ENCODE measurements at regions not wholly inside any gene's neighbourhood (a gene's known extent, or its start where the extent isn't known, plus 50 kb on each side); places are given as distances from the start of the nearest gene placed in this dataset.
A peak's percentile ranks its signal among the peaks of the same experiment; 100 is the strongest.
"Not testable (repeated sequence)": the region's sequence is repeated elsewhere in the genome, so short reads cannot be mapped to it uniquely, and the experiment has no call there.

DNA sequence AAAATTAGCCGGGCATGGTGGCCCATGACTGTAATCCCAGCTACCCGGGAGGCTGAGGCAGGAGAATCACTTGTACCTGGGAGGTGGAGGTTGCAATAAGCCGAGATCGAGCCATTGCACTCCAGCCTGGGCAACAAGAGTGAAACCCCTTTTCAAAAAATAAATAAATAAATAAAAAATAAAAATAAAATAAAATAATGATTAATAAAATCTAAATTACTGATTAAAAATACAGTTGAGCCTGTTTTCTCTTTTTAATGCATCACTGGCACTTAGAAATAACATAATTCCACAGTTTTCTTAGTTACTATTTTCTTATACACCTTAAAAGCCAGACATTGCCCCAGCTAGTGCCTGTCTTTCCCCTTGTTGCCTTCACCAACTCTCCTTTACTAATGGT, 922.8 kb upstream of the GJE1 start:
- no peak for DNase-seq

DNA sequence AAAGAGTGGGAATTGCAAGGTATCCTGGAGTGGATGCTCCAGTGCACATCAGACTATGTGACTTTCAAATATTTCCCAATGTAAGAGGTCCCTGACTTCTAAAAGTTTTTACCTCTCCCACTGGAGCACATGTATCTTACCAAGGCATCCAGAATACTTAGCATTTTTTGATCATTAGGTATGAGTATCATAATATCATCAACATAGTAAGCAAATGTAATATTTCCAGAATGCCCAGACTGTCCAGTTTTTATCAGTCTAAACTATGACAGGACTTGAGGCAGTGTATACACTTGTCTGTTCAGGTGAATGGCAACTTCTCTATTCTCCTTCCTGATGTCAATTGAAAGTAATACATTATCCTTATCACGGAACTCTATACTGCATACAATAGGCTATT, 924.6 kb upstream of the GJE1 start:
- DNase-seq = no peak

DNA sequence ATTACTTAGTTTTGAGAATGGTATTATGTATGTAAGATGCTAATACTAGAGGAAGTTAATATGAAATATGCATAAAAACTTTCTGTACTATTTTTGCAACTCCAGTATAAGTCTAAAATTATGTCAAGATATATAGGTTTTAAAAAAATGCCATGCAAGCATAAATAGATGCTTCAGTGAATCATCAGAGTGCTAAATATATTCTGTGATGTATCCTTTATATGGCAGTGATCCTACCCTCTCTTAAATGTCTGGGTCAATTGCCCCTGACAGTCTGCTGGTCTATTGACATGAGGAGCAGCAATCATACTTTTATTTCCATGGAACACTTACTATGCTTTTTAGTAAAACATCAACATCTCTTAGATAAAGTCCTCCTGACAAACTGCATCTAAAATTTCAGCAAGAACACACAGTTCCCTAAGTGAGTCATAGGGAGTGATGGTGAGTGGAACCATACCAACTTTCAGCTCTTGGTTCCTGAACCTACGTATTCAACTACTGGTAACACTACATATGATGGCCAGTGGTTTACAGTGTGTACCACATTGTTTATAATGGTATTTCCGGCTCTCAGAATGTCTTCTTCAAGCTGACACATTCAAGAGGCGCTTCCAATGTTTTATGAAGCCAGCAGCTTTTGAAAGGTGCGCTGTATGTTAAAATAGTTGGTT, 928.7 kb upstream of the GJE1 start:
- no peak for DNase-seq

DNA sequence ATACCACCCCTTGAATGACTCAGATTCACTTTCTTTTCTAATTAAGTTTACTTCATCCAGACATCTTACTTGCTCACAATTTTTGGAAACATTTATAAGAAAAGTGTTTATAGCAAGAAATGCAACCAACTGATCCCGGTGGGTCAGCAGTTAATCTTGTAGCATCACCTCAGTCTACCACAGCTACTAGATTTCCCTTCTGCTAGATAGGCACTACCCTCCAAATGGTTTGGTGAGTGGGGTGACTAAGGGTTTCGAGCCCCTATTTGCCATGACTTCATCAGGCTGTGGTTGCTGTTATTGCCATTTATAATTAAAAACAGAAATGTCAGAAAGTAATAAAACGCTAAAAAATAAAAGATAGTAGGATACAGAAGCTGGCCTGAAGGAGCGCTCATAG, 930.1 kb upstream of the GJE1 start:
- DNase-seq = no peak

DNA sequence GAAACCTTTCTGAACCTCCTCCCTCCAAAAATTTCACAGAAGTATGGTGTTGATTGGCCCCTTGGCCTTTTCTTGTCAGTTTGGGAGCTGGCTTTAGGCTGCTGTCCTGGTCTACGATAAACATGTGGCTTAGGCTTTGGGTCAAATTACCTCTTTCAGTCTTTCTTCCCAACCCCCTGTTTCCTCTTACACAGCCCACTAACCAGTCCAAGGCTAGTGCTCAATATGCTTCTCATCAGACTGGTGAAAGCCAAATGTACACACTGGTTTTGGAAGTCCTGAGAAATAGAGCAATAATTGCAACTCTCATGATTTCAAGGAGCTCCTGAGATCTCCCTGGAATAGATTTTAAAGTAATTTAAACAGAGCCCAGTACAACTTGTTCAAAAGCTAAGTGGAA, 933.7 kb upstream of the GJE1 start:
- no peak for DNase-seq

DNA sequence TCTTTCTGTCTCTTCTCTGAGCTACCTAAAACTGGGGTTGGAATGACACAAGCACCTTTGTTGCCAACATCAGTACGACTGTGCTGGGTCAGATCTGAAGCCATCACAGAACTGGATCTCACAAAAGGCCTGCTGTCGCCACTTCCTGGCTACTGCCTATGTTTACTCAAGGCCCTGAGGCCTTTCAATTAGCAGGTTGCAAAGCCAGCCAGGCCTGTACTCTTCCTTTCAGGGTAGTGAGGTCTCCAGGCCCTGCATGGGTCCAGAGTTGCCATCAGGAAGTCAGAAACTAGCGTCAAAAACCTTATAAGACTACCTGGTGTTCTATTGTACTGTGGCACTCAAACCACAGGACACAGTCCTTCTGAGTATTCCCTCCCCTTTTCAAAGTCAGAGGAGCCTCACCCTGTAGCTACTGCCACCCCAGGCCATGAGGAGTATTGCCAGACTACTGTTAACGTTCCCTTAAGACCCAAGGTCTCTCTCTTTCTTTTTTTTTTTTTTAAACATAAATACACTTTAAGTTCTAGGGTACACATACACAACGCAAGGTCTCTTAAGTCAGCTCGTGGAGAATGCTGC, 937.4 kb upstream of the GJE1 start:
- no peak for DNase-seq

DNA sequence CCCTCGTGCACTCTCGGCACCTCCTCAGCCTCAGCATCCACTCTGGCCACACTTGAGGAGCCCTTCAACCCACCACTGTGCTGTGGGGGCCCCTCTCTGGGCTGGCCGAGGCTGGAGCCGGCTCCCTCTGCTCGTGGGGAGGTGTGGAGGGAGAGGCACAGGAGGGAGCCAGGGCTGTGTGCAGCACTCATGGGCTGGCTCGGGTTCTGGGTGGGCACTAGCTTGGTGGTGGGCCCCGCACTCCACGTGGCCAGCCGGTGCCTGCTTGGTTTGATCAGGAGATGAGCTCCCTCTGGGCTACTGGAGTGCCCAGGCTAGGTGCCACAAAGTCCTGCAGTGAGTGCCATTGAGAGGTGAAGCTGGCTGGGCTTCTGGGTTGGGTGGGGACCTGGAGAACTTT, 949.4 kb upstream of the GJE1 start:
- DNase-seq = no peak

DNA sequence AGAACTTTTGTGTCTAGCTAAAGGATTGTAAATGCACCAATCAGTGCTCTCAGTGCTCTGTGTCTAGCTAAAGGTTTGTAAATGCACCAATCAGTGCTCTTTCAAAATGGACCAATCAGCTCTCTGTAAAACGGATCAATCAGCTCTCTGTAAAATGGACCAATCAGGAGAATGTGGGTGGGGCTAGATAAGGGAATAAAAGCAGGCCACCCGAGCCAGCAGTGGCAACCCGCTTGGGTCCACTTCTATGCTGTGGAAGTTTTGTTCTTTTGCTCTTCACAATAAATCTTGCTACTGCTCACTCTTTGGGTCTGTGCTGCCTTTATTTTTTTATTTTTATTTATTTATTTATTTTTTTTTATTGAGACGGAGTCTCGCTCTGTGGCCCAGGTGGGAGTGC, 957.3 kb upstream of the GJE1 start:
- not testable (repeated sequence) for DNase-seq

DNA sequence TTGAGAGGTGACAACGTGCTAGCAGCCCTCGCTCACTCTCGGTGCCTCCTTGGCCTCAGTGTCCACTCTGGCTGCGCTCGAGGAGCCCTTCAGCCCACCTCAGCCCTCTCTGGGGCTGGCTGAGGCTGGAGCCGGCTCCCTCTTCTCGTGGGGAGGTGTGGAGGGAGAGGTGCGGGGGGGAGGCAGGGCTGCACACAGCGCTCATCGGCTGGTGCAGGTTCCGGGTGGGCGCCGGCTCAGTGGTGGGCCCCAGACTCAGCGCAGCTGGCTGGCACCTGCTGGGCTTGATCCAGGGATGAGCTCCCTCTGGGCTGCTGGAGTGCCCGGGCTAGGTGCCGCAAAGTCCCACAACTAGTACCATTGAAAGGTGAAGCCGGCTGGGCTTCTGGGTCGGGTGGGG, 957.8 kb upstream of the GJE1 start:
- no peak for DNase-seq

DNA sequence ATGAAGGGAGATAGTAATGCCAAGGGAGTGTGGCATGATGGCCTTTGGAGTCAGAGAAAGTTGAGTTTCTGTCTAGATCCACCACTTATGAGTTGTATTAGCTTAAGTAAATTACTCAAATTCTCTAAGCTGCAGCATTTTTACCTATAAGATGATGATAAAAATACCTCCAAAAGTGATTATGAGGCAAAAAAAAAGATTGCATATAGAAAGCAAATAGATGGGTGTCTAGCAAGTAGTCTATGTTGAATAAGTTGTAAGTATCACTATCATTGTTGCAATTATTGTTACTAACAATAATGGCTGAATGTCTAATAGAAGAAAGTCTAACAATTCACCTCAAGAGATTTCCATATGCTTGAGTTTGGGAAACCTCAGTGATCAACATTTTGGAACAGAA, 959.2 kb upstream of the GJE1 start:
- DNase-seq = no peak

DNA sequence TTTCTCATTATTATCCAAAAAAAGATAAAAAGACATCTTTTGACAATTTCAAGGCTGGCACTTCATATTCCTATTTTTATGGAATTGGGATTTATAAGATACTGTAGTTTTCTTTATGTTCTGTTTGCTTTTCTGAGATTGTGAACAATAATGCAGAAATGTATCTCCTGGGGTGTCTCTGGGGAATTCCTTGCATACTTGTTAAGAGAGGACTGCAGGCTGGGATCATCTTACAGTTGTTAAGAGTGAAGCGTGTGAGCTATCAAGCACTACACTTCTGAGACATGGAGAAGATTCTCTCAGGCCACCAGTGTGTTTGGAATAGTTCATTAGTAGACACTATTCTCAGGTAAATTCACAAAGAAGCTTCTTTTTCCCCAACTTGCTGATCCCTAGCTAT, 963.3 kb upstream of the GJE1 start:
- no peak for DNase-seq

DNA sequence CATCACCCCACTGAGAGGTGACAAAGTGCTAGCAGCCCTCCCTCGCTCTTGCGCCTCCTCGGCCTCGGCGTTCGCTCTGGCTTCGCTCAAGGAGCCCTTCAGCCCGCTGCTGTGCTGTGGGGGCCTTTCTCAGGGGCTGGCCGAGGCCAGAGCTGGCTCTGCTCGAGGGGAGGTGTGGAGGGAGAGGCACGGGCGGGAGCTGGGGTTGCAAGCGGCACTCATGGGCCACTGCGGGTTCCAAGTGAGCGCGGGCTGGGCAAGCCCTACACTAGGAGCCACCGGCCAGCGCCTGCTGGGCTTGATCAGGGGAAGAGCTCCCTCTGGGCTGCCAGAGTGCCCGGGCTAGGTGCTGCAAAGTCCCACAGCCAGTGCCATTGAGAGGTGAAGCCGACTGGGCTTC, 964.8 kb upstream of the GJE1 start:
- DNase-seq = no peak

DNA sequence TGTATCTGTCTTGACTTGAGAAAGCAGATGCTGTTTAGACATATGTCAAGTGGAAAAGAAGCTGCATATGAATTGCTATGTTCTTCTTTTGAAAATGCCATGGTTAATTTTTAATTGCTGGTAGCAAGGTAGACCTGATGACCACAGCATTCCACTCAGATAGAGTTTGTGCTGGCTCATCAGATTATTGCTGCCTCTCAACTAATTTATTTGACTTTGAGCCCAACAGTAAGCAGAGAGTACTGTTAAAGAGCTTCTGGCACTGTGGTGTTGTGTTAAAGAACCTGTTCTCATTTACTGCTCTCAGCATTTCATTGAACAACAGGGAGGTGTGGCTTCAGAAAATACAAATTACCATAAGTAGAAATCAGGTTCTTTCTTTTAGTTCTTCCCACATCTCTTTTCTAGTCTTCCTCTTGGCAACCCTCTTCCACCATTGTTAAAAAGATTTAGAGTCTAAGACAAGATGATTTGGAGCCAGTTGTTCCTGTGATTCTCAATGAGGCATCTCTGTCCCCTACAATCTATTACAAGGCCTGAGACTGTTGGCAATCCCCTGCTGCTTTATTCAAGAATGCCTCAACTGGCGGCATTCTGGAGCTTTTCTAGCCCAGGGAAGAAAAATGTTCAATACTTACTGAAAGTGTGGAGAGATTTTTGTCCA, 967.6 kb upstream of the GJE1 start:
- no peak for DNase-seq

DNA sequence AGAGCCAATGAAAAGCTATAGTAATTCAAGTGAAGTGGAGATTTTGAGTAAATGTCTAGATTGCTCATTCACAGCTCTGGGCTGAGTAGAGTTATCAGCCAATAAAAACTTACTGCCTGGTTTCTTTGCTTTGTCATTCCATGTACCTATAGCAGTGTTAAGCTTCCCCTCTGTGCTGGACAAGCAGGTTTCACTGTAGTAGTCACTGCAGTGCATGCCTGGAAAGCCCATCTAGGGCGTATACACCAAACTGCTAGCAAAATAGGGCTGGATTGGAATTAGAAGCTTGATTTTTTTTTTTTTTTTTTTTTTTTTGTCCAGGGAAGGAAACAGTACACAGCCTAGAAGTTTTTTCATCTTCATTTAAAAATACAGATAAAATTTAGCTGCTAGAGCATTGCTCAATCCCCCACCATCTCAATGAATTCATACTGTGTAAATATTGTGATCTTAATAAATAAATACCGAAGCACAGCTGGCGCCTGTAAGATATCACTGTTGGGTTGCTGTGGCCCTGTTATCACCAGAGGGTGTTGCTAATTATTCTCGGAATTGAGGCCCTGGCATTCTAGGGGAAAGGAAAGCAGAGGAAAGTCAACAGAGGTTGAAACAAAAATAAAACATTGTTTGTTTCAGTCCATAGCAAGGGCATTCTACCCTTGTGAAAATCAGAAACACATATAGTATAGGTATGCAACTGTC, 968.5 kb upstream of the GJE1 start:
- DNase-seq = no peak

DNA sequence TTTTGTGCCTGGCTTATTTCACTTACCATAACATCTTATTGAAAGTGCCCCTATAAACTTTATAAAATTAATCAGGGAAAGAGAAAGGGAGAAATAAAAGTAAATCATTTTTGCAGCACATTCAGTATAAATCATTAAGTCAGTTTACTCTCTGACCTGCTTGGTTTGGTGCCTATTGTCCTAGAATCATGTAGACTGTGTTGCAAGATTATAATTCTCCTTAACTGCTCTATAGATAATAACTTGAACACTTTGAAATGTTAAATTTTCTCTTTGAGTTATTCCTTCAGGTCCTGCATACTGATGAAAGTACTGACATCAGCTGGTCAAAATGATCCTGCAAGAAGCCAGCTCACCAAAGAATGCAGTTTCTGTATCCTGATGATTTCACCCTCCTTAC, 969.6 kb upstream of the GJE1 start:
- DNase-seq = no peak

DNA sequence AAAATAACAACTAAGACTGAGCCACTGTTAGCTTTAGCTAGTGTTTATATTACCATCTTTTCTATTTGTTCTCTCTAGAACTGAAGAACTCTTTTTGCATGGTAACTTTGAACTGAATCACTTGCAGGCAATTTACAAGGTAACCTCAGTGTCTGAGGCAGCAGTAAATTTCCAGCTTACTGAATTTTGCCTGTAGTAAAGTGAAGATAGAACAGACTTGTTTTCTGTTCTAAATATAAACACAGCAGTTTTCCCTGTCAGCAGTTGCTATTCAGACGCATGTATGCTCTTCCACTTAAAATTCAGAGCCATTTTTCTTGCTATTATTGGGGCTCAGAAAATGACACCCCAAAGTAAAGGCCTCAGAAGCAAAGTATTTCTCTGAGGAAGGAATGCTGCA, 974.0 kb upstream of the GJE1 start:
- DNase-seq = no peak

DNA sequence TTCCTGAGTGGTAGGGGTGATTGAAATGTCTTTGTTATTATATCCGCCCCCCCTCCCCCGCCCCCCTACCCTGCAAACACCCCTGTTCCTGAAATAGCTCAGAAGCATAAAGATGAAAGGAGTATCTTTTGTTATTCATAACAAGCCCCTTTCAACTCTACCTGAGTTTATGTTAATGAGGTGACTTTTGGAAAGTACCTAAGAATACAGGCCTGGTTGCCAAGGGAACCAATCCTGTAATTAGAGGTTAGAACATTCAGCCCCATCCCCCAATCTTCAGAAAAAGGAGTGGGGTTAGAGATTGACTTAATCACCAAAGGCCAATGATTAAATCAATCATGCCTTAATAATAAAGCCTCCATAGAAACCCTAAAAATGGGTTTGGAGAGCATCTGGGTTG, 979.2 kb upstream of the GJE1 start:
- peak; percentile 14 to 29 for DNase-seq

DNA sequence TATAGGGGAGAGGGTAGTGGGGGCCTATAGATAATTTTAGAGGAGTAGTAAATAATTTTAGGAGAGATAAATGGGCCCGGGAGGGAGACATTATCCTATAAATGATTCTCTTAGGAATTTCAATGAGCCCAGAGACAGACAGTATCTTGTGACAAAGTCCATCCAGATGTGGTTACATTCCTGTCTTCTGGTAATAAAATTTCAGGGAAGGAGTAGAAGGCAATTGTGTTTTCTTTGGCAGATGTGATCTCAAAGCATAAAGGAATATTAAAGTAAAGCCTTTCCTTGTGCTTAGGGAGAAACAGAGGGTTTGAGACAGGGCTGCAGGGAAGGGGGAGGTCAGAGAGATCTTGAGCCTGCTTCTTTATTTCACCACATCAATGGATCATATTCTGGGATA, 979.8 kb upstream of the GJE1 start:
- no peak for DNase-seq

DNA sequence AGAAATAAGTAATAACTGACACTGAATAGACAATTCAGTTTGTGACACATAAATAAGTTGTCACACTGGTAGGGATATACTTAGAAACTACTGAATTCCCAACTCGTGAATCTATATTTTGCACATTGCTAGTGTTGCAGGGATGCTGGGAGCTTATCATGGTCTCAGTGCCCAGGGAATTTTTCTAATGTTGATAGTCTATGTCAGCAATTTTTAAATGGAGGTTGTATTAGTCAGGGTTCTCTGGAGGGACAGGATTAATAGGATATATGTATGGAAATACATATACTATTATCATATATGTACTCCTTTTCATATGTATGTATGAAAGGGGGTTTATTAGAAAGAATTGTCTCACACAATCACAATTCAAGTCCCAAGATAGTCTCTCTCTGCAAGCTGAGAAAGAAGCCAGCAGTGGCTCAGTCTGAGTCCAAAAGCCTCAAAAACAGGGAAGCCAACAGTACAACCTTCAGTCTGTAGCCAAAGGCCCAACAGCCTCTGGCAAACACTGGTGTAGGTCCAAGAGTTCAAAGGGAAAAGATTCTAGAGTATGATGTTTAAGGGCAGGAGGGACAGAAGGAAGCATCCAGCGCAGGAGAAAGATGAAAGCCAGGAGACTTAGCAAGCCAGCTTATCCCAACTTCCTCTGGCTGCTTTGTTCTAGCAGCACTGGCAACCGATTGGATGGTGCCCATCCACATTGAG, 980.9 kb upstream of the GJE1 start:
- DNase-seq = no peak

DNA sequence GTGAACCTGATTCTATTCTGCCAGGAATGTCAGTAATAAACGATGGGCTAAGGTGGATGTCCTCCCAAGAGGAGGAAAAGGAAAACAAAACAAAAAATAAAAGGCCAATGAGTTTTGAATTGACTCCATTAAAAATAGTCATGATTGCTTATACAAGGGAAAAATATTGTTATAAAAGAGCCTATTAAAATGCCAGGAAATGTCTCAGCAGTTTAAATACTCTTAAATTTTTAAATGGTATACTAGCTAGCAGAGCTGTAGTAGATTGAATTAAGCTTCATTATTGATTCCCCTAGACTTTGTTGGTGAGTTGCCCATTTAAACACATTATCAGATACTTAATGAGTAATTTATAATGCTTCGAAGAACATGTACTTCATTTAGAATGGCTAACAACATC, 990.9 kb upstream of the GJE1 start:
- no peak for DNase-seq

DNA sequence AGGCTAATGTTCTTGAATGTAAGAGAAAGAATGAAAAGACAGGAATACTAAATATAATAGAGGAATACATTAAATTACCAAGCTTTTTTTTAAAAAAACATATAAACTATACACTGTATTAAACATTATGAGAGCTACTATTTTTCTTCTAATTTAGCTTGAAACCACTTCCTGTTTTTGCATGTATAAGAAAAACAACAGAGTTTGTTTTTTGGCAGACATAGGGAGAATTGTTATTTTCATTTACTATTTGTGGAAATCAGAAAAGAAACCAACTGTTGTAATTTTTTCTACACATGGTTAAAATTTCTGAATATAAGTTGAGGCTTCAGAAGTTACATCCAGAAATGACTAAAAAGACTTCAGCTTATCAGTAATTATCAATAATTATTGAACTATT, 991.8 kb upstream of the GJE1 start:
- no peak for DNase-seq

DNA sequence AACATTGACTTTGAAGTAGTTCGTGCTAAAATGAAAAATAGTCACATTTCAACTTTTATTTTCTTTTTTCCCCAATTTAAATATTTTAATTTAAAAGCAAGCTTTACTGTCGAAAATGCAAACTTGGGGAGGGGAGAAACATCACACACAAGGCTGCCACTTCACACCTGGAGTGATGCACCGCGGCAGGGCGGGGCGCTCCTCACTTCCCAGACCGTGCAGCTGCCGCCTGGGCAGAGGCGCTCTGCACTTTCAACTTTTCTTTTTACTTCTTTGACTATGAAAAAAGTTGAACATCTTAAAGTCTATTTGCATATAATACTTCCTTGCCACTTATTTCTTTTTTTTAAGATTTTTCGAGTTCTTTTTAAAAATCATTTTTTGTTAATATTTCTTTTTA, 993.3 kb upstream of the GJE1 start:
- DNase-seq = no peak

DNA sequence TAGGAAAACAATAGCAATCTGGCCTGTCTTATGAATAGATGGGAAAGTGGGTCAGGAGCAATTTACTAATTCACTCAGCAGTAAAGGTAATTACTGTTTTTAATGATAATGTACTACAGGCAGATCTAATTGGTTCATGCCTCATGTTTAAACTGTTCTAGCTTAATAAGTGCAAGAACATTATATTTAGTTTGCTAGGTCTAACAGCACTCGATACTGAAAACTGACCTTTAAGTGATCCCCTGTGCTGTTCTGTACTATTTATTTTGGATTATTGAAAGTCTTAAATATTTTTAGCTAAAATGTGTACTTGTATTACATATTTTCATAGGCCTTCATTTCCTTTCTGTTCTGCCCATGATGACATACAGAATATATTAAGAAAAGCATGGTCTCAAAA, 998.0 kb upstream of the GJE1 start:
- DNase-seq = no peak

DNA sequence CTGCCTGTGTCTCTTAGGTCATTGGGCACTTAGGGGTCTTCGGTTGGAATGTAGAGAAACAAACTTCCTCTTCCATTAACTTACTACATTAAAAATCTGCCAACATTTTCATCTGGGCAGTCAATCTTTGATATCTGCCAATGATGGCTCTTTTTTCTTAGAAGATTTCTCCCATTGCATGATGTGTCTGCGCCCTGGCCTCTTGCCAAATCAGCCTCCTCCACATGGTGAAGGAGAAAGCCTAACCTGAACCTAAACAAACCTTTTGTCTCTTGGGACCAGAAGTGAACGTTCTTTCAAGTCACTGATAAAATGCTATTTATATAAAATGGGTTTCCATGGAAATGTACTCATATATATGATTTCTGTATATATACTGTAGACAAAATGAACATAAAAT, 998.9 kb upstream of the GJE1 start:
- DNase-seq = no peak
